Glomerular endothelial cell (primary cell): ENCODE measurements at regions not wholly inside any gene's neighbourhood (a gene's known extent, or its start where the extent isn't known, plus 50 kb on each side); places are given as distances from the start of the nearest gene placed in this dataset.

Experiments
- DNase-seq: peaks from one replicate; pipeline ENCODE4 v3.0.0-alpha.2; 2011; ENCODE audit warnings: low read depth, low spot score; ENCODE audit errors: extremely low read depth

DNA sequence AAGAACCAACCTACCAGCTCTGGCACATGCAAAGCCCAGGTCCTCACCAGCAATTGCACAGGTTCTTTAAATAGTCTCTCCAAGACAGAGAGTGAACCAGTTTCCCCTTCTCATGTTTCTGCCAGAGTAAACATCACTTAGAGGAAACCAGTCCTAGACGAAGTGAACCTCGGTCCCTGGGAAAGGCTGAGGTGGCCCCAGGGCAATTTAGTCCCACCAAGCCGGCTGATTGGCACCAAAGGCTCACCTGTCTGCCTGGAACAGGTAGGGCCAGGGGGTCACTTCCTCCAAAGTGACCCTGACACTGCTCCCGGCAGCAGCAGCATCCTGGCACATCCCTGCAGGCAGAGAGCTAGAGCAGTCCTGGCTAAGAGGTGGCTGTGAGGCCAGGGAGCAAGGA lies 122.9 kb upstream of the ZNF507 start:
- no peak for DNase-seq

DNA sequence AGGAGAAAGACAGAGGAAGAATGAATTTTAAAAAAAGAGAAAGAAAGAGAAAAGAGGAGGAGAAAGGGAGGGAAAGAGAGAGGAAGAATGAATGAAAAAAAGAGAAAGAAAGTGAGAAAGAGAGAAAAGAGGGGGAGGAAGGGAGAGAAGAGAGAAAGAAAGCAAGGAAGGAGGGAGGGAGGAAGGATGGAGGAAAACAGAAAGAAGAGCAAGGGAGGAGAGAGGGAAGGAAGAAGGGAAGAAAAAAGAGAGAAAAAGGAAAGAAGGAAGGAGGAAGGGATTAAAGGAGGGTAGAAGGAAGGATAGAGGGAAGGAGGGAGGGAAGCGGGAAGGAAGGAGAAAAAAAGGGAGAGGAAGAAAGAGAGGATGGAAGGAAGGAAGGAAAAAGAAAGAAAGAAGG lies 122.3 kb upstream of the ZNF507 start:
- DNase-seq, result no peak

- DNase-seq, result no peak
Observed at GRCh38 chr19:32223595-32224370, 121.6 kb upstream of the ZNF507 start.

DNA sequence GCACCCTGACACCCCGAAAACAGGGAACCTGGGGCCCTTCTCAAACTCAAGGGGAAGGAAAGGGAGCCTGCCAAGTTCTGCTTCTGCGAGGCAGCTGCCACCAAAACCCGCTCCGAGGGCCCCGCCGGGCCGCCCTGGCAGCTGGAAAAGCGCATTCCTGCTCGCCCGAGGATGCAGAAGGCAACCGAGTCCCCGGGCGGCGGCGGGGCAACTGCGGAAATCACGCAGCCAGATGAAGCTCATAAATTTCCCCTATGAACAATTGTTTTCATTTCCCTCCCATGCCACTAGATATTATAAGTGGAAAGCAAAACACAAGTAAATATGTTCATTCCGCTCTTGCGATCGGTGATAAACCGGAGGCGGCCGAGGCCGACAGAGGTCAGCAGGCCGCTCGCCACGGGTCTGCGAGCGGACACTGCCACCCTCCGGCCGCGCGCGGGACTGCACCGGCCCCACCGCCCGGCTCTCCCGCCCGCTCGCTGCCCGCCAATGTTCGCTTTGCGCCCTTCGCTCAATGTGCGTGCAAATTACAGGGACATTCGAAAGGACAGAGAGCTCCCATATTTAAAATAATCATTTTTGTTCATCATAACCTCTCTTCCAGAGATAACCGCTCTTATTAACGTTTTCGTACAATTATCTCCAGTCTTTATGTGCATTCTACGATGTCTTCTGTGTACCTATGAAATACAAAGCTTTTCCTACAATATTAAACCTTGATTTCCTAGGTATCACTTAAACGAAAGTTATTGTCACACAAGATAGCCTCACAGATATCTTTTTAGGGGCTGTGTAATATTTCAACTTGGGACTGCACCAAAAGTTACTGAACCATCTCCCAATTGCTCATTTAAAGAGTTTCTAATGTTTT lies 120.8 kb upstream of the ZNF507 start:
- peak; percentile 7 for DNase-seq

DNA sequence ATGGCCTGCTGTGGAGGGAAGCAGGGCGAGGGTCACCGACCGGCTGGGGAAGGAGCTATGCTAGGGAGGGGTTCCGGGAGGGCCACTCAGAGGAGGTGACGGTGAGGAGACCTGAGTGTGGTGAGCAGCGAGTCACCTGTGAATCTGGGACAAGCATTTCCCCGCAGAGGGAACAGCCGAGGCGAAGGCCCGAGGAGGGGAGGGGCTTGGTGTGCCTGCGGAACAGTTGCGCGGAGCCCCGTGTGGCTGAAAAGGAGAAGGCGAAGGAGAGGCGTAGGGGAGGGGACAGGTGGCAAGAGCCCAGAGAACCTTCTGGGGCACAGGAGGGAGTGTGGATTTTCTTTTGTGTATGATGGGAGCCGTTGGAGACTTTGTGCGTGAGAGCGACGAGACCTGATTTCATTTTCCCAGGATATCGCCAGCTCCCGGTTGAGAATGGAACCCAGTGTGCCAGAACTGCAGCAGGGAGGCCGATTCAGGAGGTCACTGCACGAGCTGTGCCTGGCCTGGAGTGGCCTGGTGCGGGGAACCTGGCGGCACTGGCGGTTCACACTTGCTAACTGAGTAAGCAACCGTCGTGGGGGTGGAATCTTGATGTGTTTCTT lies 117.7 kb upstream of the ZNF507 start:
- DNase-seq, result no peak

DNA sequence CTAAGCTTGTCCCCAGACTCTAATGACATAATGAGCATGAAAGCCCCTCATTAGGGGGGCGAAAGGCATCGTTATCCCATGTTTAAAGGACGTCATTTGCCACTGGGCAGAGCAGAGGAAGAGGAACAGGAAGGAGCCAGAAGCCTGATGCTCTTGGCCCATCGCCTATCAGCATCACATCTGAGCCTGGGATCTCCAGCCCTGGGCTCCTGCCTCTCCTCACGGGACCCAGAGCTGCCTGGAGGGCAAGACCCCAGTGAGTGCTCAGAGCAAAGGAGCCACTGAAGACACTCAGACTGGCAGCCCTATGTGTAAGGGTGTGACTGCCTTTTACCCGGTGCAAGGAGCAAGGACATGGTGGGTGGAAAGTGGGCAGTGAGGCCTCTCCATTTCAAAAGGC lies 115.0 kb upstream of the ZNF507 start:
- DNase-seq, result no peak

DNA sequence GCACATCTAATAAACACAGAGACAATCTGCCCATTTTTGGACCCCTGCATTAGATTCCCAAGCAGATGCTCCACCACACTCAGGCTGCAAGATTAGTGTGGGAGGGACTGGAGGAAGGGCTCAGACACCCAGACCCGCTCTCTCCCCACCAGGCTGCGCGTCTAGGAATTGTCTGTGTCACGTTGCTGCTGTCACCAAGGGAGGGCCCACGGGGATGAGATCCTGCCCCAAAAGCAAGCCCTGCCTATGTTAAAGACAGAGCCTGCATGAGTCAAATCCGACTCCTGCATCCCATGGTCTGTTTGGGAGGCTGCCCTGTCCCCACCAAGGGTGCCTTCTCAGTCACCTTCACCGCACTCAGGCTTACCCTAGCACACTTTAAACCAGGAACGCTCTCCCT lies 114.4 kb upstream of the ZNF507 start:
- no peak for DNase-seq

DNA sequence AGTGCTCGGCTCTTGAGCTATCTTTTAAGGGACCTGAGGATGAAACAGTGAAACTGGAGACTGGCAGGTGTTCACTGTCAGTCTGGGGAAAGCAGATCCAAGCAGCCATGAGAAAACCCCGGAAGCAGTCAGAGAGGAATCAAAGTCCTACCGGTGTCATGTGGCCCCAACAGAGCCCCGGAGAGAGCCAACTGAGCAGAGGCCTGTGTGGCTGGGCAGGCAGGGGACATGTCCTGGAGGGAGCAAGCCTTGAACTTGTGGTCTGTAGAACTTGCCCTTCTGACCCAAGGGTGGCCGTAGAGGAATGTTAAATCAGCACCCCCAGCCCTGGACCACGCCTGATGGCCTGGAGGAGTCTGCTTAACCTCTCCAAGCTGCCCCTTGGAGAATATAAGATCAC lies 113.7 kb upstream of the ZNF507 start:
- no peak for DNase-seq

DNA sequence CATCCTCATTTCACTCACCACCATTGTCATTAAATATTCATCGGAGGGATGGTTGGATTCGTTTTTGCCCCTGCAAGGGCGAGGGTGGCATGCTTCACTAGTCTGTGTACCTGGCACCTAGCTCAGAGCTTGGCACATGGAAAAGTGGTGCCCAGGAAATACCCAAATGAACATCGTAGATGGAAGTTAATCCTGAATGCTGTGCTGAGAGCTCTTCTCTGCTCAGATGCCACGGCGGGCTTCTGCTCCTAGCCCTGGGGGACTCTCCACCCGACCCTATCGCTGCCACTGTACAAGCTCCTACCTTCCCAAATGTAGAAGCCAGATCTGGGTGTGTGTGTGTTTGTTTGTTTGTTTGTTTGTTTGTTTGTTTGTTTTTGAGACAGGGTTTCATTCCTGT lies 113.0 kb upstream of the ZNF507 start:
- no peak for DNase-seq

GRCh38 chr19:32233091-32233490 lies 112.3 kb upstream of the ZNF507 start:
- no peak for DNase-seq

- DNase-seq, result no peak
Observed at GRCh38 chr19:32233885-32234284, 111.5 kb upstream of the ZNF507 start.

GRCh38 chr19:32234663-32235217 lies 110.7 kb upstream of the ZNF507 start:
- no peak for DNase-seq

DNA sequence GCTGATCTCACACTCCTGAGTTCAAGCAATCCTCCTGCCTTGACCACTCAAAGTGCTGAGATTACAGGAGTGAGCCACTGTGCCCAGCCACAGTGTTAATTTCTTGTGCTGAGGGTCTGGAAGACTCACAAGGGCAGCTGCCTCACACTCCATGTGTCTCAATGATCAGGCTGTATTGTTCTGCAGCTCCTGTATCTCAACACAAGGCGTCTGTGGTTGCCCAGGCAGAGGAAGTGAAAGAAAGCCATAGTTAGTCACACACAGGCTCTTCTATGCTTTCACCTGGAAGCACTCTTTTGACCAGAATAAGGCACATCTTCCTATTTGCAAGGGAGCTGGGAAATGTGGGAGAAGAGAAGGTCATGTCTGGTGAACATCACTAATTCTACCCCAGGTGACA lies 107.3 kb upstream of the ZNF507 start:
- no peak for DNase-seq

GRCh38 chr19:32240316-32240715 lies 105.1 kb upstream of the ZNF507 start:
- DNase-seq, result no peak

GRCh38 chr19:32241306-32241705 lies 104.1 kb upstream of the ZNF507 start:
- DNase-seq, result no peak

GRCh38 chr19:32241932-32242710 lies 103.3 kb upstream of the ZNF507 start:
- DNase-seq, result no peak

- no peak for DNase-seq
Observed at GRCh38 chr19:32246006-32246405, 99.4 kb upstream of the ZNF507 start.

DNA sequence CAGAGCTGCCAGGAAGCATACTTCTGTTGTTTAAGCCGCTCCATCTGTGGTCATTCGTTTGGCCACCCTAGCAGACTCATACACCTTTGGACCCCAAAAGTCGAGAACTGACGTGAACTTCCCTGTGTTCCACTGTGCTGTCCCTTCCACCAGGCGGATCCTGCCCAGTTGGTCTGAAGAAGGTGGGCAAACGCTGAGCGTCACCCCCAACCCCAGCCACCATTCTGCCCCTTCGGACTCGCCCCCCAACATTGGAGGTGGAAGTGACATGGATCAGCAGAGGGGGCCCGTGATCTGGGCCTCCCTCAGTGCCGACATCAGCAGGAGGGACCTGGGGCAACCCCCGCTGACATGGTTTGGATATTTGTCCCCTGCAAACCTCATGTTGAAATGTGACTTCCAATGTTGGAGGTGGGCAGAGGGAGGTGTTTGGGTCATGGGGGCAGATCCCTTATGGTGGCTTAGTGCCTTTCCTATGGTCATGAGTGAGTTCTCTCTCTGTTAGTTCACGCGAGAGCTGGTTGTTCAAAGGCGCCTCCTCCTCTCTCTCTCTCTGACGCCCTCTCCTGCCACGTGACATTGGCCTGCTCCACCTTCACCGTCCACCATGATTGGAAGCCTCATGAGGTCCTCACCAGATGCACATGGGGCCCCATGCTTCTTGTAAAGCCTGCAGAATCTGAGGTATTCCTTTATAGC lies 93.6 kb upstream of the ZNF507 start:
- no peak for DNase-seq

DNA sequence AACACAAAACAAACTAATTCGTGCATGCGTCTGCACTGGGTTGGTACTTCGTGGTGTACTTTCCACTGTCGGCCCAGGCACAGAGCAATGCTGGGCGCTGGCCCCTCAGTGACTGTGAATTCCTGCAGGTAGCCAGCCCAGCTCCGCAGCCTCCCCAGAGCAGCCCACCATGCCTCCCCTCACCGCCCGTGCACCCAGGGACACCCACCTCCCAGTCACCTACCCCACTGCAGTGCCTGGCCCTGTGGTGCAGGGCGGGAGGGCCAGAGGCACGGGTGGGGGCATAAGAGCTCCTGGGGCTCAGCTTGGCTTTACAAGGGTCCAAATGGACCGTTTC lies 93.1 kb upstream of the ZNF507 start:
- DNase-seq, result no peak
